Suprapubic skin (tissue), 4 donors: ENCODE measurements at regions not wholly inside any gene's neighbourhood (a gene's known extent, or its start where the extent isn't known, plus 50 kb on each side); places are given as distances from the start of the nearest gene placed in this dataset.

Source experiments
- DNase-seq, 2 donors: peaks; one replicate each; pipeline ENCODE4 v3.0.0-alpha.2; 2019; ENCODE audit warnings: low spot score in 2 of 2
- H3K27ac ChIP-seq: fragments of 200-600 bp; sonication (generic); one replicate; pipeline ENCODE4 v1.5.1; 2019
- H3K27me3 ChIP-seq: fragments of 200-600 bp; sonication (generic); one replicate; pipeline ENCODE4 v1.5.1; 2019
- H3K36me3 ChIP-seq: fragments of 200-600 bp; sonication (generic); one replicate; pipeline ENCODE4 v1.5.1; 2019
- H3K4me1 ChIP-seq: fragments of 200-600 bp; sonication (generic); one replicate; pipeline ENCODE4 v1.5.1; 2019
- H3K4me3 ChIP-seq: fragments of 200-600 bp; sonication (generic); one replicate; pipeline ENCODE4 v1.5.1; 2019; ENCODE audit warnings: mild to moderate bottlenecking
- H3K9me3 ChIP-seq: fragments of 200-600 bp; sonication (generic); one replicate; pipeline ENCODE4 v1.5.1; 2019
- EP300 ChIP-seq: sonication (generic); formaldehyde crosslinking; IDR thresholded peaks from one replicate; pipeline ENCODE4 v1.6.1; 2017; ENCODE audit warnings: antibody characterized with exemption
- POLR2A ChIP-seq, 2 donors: fragments of 450-650 bp; IDR thresholded peaks; one replicate each; pipeline ENCODE4 v1.6.1; 2017; ENCODE audit warnings: antibody characterized with exemption in 2 of 2, mild to moderate bottlenecking in 2 of 2, moderate library complexity in 2 of 2
- POLR2AphosphoS5 ChIP-seq, 3 donors: sonication (generic); formaldehyde crosslinking; IDR thresholded peaks; one replicate each; pipeline ENCODE4 v1.6.1; 2017; ENCODE audit warnings: antibody characterized with exemption in 3 of 3
- WGBS: methylation state at CpG from one replicate; pipeline ENCODE4 v1.1.5; 2018; 5-methylcytosine and 5-hydroxymethylcytosine counted together
- TF ChIP-seq, protein P1 (sequence below), 2 donors: fragments of 200-600 bp in 1 of 2; fragments of 450-650 bp in 1 of 2; sonication (generic) in 1 of 2; IDR thresholded peaks; one replicate each; pipeline ENCODE4 v1.5.1; 2016 to 2019; ENCODE audit warnings: antibody characterized with exemption in 2 of 2, mild to moderate bottlenecking in 1 of 2, moderate library complexity in 1 of 2

DNA sequence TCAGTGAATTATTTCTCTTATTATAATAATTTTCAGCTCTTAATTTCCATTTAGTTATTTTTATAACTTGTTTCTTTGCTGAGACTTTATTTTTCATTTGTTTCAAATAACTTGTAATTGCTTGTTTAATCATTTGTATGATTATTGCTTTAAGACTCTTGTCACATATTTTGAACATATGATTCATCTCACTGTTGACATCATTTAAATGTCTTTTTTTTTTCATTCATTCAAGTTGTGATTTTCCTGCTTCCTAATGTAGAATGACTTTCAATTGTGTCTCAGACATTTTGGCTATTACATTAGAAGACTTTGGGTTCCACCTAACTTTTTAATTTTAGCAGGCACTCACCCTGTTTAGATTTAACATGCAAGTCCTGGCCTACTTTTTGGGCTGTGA is 234.8 kb upstream of the DIPK2B start:
- H3K4me3 ChIP-seq = no peak overlapping the region
- no peaks in the 10 kb centered on the region for H3K4me1 ChIP-seq
- no peak overlapping the region for H3K27ac ChIP-seq
- H3K27me3 ChIP-seq = no peaks in the 10 kb centered on the region
- H3K36me3 ChIP-seq = no peaks in the 10 kb centered on the region
- no peaks in the 10 kb centered on the region for H3K9me3 ChIP-seq
- DNase-seq = no peak
- no peak for TF ChIP-seq POLR2A (IDR thresholded peaks at IDR 0.05)

DNA sequence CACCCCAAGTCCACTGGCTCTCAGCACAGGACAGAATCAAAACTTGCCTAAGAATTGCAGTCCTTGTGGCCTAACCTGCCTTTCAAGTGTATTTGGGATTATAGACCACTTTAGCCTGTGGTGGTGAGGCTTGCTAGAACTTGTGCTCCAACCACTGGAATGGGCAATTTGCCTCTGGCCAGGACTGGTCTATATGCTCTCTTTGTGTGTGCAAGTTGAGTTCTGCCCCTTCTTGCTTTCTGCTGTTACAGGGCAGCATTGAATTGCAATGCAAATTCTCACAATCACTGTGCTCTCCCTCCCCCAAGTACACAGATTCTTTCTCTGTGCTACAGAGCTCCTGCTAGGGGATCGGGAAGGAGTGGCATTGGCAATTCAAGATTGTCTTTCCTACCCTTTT is 233.6 kb upstream of the DIPK2B start:
- Histone ChIP-seq H3K27ac (no peak overlapping the region), H3K27me3 (no peaks in the 10 kb centered on the region), H3K36me3 (no peaks in the 10 kb centered on the region), H3K4me3 (no peak overlapping the region), H3K4me1 (no peaks in the 10 kb centered on the region), H3K9me3 (no peaks in the 10 kb centered on the region)
- TF ChIP-seq, protein P1, sequence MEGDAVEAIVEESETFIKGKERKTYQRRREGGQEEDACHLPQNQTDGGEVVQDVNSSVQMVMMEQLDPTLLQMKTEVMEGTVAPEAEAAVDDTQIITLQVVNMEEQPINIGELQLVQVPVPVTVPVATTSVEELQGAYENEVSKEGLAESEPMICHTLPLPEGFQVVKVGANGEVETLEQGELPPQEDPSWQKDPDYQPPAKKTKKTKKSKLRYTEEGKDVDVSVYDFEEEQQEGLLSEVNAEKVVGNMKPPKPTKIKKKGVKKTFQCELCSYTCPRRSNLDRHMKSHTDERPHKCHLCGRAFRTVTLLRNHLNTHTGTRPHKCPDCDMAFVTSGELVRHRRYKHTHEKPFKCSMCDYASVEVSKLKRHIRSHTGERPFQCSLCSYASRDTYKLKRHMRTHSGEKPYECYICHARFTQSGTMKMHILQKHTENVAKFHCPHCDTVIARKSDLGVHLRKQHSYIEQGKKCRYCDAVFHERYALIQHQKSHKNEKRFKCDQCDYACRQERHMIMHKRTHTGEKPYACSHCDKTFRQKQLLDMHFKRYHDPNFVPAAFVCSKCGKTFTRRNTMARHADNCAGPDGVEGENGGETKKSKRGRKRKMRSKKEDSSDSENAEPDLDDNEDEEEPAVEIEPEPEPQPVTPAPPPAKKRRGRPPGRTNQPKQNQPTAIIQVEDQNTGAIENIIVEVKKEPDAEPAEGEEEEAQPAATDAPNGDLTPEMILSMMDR (IDR thresholded peaks at IDR 0.05) = no peak
- TF ChIP-seq EP300 (no peak), POLR2A (IDR thresholded peaks at IDR 0.05) (no peak), POLR2AphosphoS5 (IDR thresholded peaks at IDR 0.05) (no peak)
- 28% methylated on average over 1 of the region's 1 CpG for WGBS
- no peak for DNase-seq

GRCh38 chrX:45428831-45429230 is 228.2 kb upstream of the DIPK2B start:
- no peak overlapping the region for H3K27ac ChIP-seq
- no peaks in the 10 kb centered on the region for H3K9me3 ChIP-seq
- 71% methylated on average over 2 of the region's 2 CpGs for WGBS
- H3K4me1 ChIP-seq = no peaks in the 10 kb centered on the region
- TF ChIP-seq POLR2AphosphoS5 (IDR thresholded peaks at IDR 0.05) (no peak), EP300 (no peak), POLR2A (IDR thresholded peaks at IDR 0.05) (no peak)
- TF ChIP-seq, protein P1 (IDR thresholded peaks at IDR 0.05) = no peak
- H3K27me3 ChIP-seq = no peaks in the 10 kb centered on the region
- no peak overlapping the region for H3K4me3 ChIP-seq
- no peak for DNase-seq
- no peaks in the 10 kb centered on the region for H3K36me3 ChIP-seq

GRCh38 chrX:45424326-45424725 is 223.7 kb upstream of the DIPK2B start:
- no peaks in the 10 kb centered on the region for H3K9me3 ChIP-seq
- H3K36me3 ChIP-seq = no peaks in the 10 kb centered on the region
- no peak for DNase-seq
- H3K27me3 ChIP-seq = no peaks in the 10 kb centered on the region
- TF ChIP-seq EP300 = no peak
- TF ChIP-seq POLR2A (IDR thresholded peaks at IDR 0.05) = no peak
- no peak for TF ChIP-seq POLR2AphosphoS5 (IDR thresholded peaks at IDR 0.05)
- TF ChIP-seq, protein P1 (IDR thresholded peaks at IDR 0.05) = no peak
- H3K27ac ChIP-seq = no peak overlapping the region
- no peak overlapping the region for H3K4me3 ChIP-seq
- no peaks in the 10 kb centered on the region for H3K4me1 ChIP-seq

- Histone ChIP-seq H3K27ac (no peak overlapping the region), H3K4me1 (no peaks in the 10 kb centered on the region), H3K9me3 (no peaks in the 10 kb centered on the region), H3K4me3 (no peak overlapping the region), H3K36me3 (no peaks in the 10 kb centered on the region), H3K27me3 (no peaks in the 10 kb centered on the region)
- TF ChIP-seq POLR2A (IDR thresholded peaks at IDR 0.05) (no peak), POLR2AphosphoS5 (IDR thresholded peaks at IDR 0.05) (no peak), EP300 (no peak)
- TF ChIP-seq, protein P1 (IDR thresholded peaks at IDR 0.05) = no peak
- no peak for DNase-seq
- 52% methylated on average over 1 of the region's 1 CpG for whole genome bisulfite sequencing
Measured at GRCh38 chrX:45422216-45422925, 221.7 kb upstream of the DIPK2B start.

DNA sequence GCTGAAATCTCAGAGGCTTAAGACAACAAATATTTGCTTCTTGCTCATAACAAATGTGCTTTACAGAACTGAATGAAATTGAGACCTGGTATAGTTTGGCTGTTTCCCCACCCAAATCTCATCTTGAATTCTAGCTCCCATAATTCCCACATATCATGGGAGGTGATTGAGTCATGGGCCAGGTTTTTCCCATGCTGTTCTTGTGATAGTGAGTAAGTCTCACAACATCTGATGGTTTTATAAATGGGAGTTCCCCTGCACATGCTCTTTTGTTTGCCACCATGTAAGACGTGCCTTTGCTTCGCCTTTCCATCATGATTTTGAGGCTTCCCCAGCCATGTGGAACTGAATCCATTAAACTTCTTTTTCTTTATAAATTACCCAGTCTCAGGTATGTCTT is 221.1 kb upstream of the DIPK2B start:
- DNase-seq = no peak
- TF ChIP-seq POLR2A (IDR thresholded peaks at IDR 0.05) = no peak
- TF ChIP-seq, protein P1 (IDR thresholded peaks at IDR 0.05) = no peak
- TF ChIP-seq POLR2AphosphoS5 (IDR thresholded peaks at IDR 0.05) = no peak
- no peak for TF ChIP-seq EP300
- no peaks in the 10 kb centered on the region for H3K27me3 ChIP-seq
- H3K36me3 ChIP-seq = no peaks in the 10 kb centered on the region
- no peaks in the 10 kb centered on the region for H3K9me3 ChIP-seq
- no peak overlapping the region for H3K27ac ChIP-seq
- no peak overlapping the region for H3K4me3 ChIP-seq
- WGBS = 81% methylated on average over 2 of the region's 2 CpGs
- H3K4me1 ChIP-seq = no peaks in the 10 kb centered on the region
